ENCODE measurements at regions not wholly inside any gene's neighbourhood (a gene's known extent, or its start where the extent isn't known, plus 50 kb on each side); places are given as distances from the start of the nearest gene placed in this dataset.
"Not testable (repeated sequence)": the region's sequence is repeated elsewhere in the genome, so short reads cannot be mapped to it uniquely, and the experiment has no call there.

- not testable (repeated sequence) for H3K36me3 Mint-ChIP-seq (ENCODE audit: low read depth); H3K4me1 Mint-ChIP-seq; H3K27ac Mint-ChIP-seq; H3K4me3 Mint-ChIP-seq; DNase-seq; H3K27me3 Mint-ChIP-seq (ENCODE audit: low read depth, poor library complexity)
- peaks cover 64% of the 10 kb centered on the region for H3K9me3 Mint-ChIP-seq
These were observed 943.8 kb upstream of the DEFB115 start for GRCh38 chr20:30313660-30314059.

GRCh38 chr20:30316063-30316462, 941.4 kb upstream of the DEFB115 start:
- not testable (repeated sequence) for H3K27ac Mint-ChIP-seq, H3K4me3 Mint-ChIP-seq, DNase-seq

GRCh38 chr20:30316532-30317299, 940.7 kb upstream of the DEFB115 start:
- H3K27me3 Mint-ChIP-seq (ENCODE audit: low read depth, poor library complexity); H3K36me3 Mint-ChIP-seq (ENCODE audit: low read depth); H3K4me3 Mint-ChIP-seq; H3K27ac Mint-ChIP-seq; DNase-seq; H3K4me1 Mint-ChIP-seq: not testable (repeated sequence)
- H3K9me3 Mint-ChIP-seq = peaks cover 72% of the 10 kb centered on the region

More at GRCh38 chr20:30316063-30316462, 941.4 kb upstream of the DEFB115 start:
- H3K4me1 Mint-ChIP-seq; H3K27me3 Mint-ChIP-seq (ENCODE audit: low read depth, poor library complexity); H3K36me3 Mint-ChIP-seq (ENCODE audit: low read depth): not testable (repeated sequence)
- peaks cover 72% of the 10 kb centered on the region for H3K9me3 Mint-ChIP-seq

- not testable (repeated sequence) for H3K36me3 Mint-ChIP-seq (ENCODE audit: low read depth); DNase-seq; H3K4me1 Mint-ChIP-seq; H3K27ac Mint-ChIP-seq; H3K4me3 Mint-ChIP-seq; H3K27me3 Mint-ChIP-seq (ENCODE audit: low read depth, poor library complexity)
- H3K9me3 Mint-ChIP-seq = peaks cover 78% of the 10 kb centered on the region
These were observed 923.7 kb upstream of the DEFB115 start for GRCh38 chr20:30333744-30334143.

- not testable (repeated sequence) for H3K36me3 Mint-ChIP-seq (ENCODE audit: low read depth); H3K4me3 Mint-ChIP-seq; H3K27me3 Mint-ChIP-seq (ENCODE audit: low read depth, poor library complexity); DNase-seq; H3K27ac Mint-ChIP-seq; H3K4me1 Mint-ChIP-seq
- peaks cover 60% of the 10 kb centered on the region for H3K9me3 Mint-ChIP-seq
These were observed 919.9 kb upstream of the DEFB115 start for GRCh38 chr20:30337556-30337955.

GRCh38 chr20:30348932-30349331, 908.5 kb upstream of the DEFB115 start:
- H3K9me3 Mint-ChIP-seq = peaks cover 67% of the 10 kb centered on the region
- not testable (repeated sequence) for DNase-seq

GRCh38 chr20:30356854-30357467, 900.5 kb upstream of the DEFB115 start:
- H3K27ac Mint-ChIP-seq; H3K36me3 Mint-ChIP-seq (ENCODE audit: low read depth); DNase-seq; H3K4me1 Mint-ChIP-seq; H3K4me3 Mint-ChIP-seq; H3K27me3 Mint-ChIP-seq (ENCODE audit: low read depth, poor library complexity): not testable (repeated sequence)
- H3K9me3 Mint-ChIP-seq = peaks cover 88% of the 10 kb centered on the region

More at GRCh38 chr20:30348932-30349331, 908.5 kb upstream of the DEFB115 start:
- H3K4me1 Mint-ChIP-seq; H3K27ac Mint-ChIP-seq; H3K27me3 Mint-ChIP-seq (ENCODE audit: low read depth, poor library complexity); H3K4me3 Mint-ChIP-seq; H3K36me3 Mint-ChIP-seq (ENCODE audit: low read depth): not testable (repeated sequence)

GRCh38 chr20:30361756-30362155, 895.7 kb upstream of the DEFB115 start:
- not testable (repeated sequence) for DNase-seq; H3K27me3 Mint-ChIP-seq (ENCODE audit: low read depth, poor library complexity); H3K27ac Mint-ChIP-seq; H3K4me3 Mint-ChIP-seq; H3K36me3 Mint-ChIP-seq (ENCODE audit: low read depth); H3K4me1 Mint-ChIP-seq
- peaks cover 84% of the 10 kb centered on the region for H3K9me3 Mint-ChIP-seq

- H3K4me3 Mint-ChIP-seq; H3K36me3 Mint-ChIP-seq (ENCODE audit: low read depth); H3K27me3 Mint-ChIP-seq (ENCODE audit: low read depth, poor library complexity); H3K4me1 Mint-ChIP-seq; DNase-seq; H3K27ac Mint-ChIP-seq: not testable (repeated sequence)
- H3K9me3 Mint-ChIP-seq = peaks cover 67% of the 10 kb centered on the region
These were observed 881.1 kb upstream of the DEFB115 start for GRCh38 chr20:30376430-30376766.

- peaks cover 68% of the 10 kb centered on the region for H3K9me3 Mint-ChIP-seq
- no peaks in the 10 kb centered on the region for H3K27me3 Mint-ChIP-seq (ENCODE audit: low read depth, poor library complexity)
- DNase-seq = no peak
- no peak overlapping the region for H3K27ac Mint-ChIP-seq
- H3K36me3 Mint-ChIP-seq (ENCODE audit: low read depth) = no peaks in the 10 kb centered on the region
- H3K4me3 Mint-ChIP-seq = no peak overlapping the region
- no peaks in the 10 kb centered on the region for H3K4me1 Mint-ChIP-seq
- TF ChIP-seq CTCF (IDR thresholded peaks at IDR 0.05) = no peak
These were observed 880.5 kb upstream of the DEFB115 start for GRCh38 chr20:30376767-30377658.

- not testable (repeated sequence) for H3K4me1 Mint-ChIP-seq; H3K36me3 Mint-ChIP-seq (ENCODE audit: low read depth); H3K4me3 Mint-ChIP-seq; DNase-seq; H3K27ac Mint-ChIP-seq; H3K27me3 Mint-ChIP-seq (ENCODE audit: low read depth, poor library complexity)
- H3K9me3 Mint-ChIP-seq = peaks cover 71% of the 10 kb centered on the region
These were observed 879.1 kb upstream of the DEFB115 start for GRCh38 chr20:30378317-30378716.

- peaks cover 70% of the 10 kb centered on the region for H3K9me3 Mint-ChIP-seq
- H3K27me3 Mint-ChIP-seq (ENCODE audit: low read depth, poor library complexity); H3K4me3 Mint-ChIP-seq; DNase-seq; H3K36me3 Mint-ChIP-seq (ENCODE audit: low read depth); H3K27ac Mint-ChIP-seq; H3K4me1 Mint-ChIP-seq: not testable (repeated sequence)
These were observed 878.7 kb upstream of the DEFB115 start for GRCh38 chr20:30378721-30379120.

- H3K9me3 Mint-ChIP-seq = peaks cover 61% of the 10 kb centered on the region
- H3K4me3 Mint-ChIP-seq; H3K27ac Mint-ChIP-seq; H3K27me3 Mint-ChIP-seq (ENCODE audit: low read depth, poor library complexity); H3K36me3 Mint-ChIP-seq (ENCODE audit: low read depth); H3K4me1 Mint-ChIP-seq; DNase-seq: not testable (repeated sequence)
These were observed 872.6 kb upstream of the DEFB115 start for GRCh38 chr20:30384841-30385240.

All from nephron progenitor cell (in vitro differentiated cells).